SK-N-SH treated with all-trans-retinoic acid at 6 μM for 48 hours (cell line): ENCODE measurements at regions not wholly inside any gene's neighbourhood (a gene's known extent, or its start where the extent isn't known, plus 50 kb on each side); places are given as distances from the start of the nearest gene placed in this dataset.

Experiments used
- ATAC-seq: fragments of 200-7000 bp; cut with Tn5 transposase; 3 replicates; pipeline ENCODE4 v1.9.1; 2020; ENCODE audit warnings: mild to moderate bottlenecking, moderate library complexity
- BACH2 ChIP-seq: fragments of 250-450 bp; sonication (Bioruptor Pico); IDR thresholded peaks from 2 replicates; pipeline ENCODE4 v1.9.0; 2021; ENCODE audit warnings: mild to moderate bottlenecking, borderline replicate concordance
- ESRRG ChIP-seq: fragments of 250-450 bp; sonication (Bioruptor Pico); IDR thresholded peaks from 2 replicates; pipeline ENCODE4 v1.6.1; 2021; ENCODE audit warnings: mild to moderate bottlenecking
- GLIS3 ChIP-seq: fragments of 250-450 bp; sonication (Bioruptor Pico); IDR thresholded peaks from 2 replicates; pipeline ENCODE4 v1.5.0; 2020; ENCODE audit warnings: mild to moderate bottlenecking, moderate library complexity
- ISL1 ChIP-seq: fragments of 250-450 bp; sonication (Bioruptor Pico); IDR thresholded peaks from 2 replicates; pipeline ENCODE4 v2.1.2; 2022; ENCODE audit warnings: mild to moderate bottlenecking, moderate library complexity
- OSR1 ChIP-seq: fragments of 250-450 bp; sonication (Bioruptor Pico); IDR thresholded peaks from 2 replicates; pipeline ENCODE4 v1.8.0; 2022; ENCODE audit warnings: moderate library complexity, mild to moderate bottlenecking, inconsistent platforms
- RARB ChIP-seq: fragments of 250-450 bp; sonication (Bioruptor Pico); IDR thresholded peaks from 2 replicates; pipeline ENCODE4 v1.8.0; 2021; ENCODE audit warnings: mild to moderate bottlenecking, moderate library complexity
- SNAI2 ChIP-seq: fragments of 250-450 bp; sonication (Bioruptor Pico); IDR thresholded peaks from 2 replicates; pipeline ENCODE4 v1.5.0; 2020; ENCODE audit warnings: mild to moderate bottlenecking, moderate library complexity
- TCF4 ChIP-seq: fragments of 250-450 bp; sonication (Bioruptor Pico); IDR thresholded peaks from 2 replicates; pipeline ENCODE4 v1.8.0; 2021; ENCODE audit warnings: mild to moderate bottlenecking, moderate library complexity, borderline replicate concordance
- TOX ChIP-seq: fragments of 250-450 bp; sonication (Bioruptor Pico); IDR thresholded peaks from 2 replicates; pipeline ENCODE4 v1.8.0; 2021; ENCODE audit warnings: mild to moderate bottlenecking, moderate library complexity, borderline replicate concordance
- ZC3H10 ChIP-seq: fragments of 250-450 bp; sonication (Bioruptor Pico); IDR thresholded peaks from 2 replicates; pipeline ENCODE4 v1.5.1; 2021; ENCODE audit warnings: mild to moderate bottlenecking, moderate library complexity
- ZFP3 ChIP-seq: fragments of 250-450 bp; sonication (Bioruptor Pico); IDR thresholded peaks from 2 replicates; pipeline ENCODE4 v1.5.0; 2020; ENCODE audit warnings: mild to moderate bottlenecking, moderate library complexity
- ZFP30 ChIP-seq: fragments of 450-650 bp; formaldehyde crosslinking; IDR thresholded peaks from 2 replicates; pipeline ENCODE4 v1.5.0; 2022; ENCODE audit warnings: mild to moderate bottlenecking, moderate library complexity
- ZNF565 ChIP-seq: fragments of 450-650 bp; formaldehyde crosslinking; conservative IDR thresholded peaks from 2 replicates; pipeline ENCODE4 v1.5.0; 2020; ENCODE audit warnings: low read depth, mild to moderate bottlenecking, moderate library complexity
- ZNF70 ChIP-seq: fragments of 450-650 bp; formaldehyde crosslinking; IDR thresholded peaks from 2 replicates; pipeline ENCODE4 v1.5.0; 2020; ENCODE audit warnings: mild to moderate bottlenecking, moderate library complexity
- TF ChIP-seq, protein P1 (sequence below): fragments of 250-450 bp; sonication (Bioruptor Pico); IDR thresholded peaks from 2 replicates; pipeline ENCODE4 v1.5.0; 2020; ENCODE audit warnings: mild to moderate bottlenecking, moderate library complexity
- TF ChIP-seq, protein P2 (sequence below): fragments of 250-450 bp; sonication (Bioruptor Pico); IDR thresholded peaks from 2 replicates; pipeline ENCODE4 v1.8.0; 2021; ENCODE audit warnings: low read depth, mild to moderate bottlenecking, moderate library complexity, borderline replicate concordance

DNA sequence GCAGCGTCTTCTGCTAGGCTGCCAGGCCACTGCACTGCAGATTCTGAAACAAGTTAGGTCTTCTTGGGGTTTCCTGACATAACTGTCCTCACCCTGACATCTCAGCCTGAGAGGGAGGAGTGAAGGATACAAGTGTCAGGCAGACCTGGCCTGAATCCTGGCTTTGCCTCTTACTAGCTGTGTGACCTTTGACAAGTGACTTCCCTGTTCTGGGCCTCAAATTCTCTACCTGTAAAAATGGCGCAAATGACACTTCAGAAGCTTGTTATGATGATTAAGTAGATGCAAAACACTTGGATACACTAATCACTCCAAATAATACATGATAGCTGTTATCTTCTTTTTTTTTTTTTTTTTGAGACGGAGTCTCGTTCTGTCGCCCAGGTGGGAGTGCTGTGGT is 119.2 kb upstream of the BOD1 start:
- TF ChIP-seq TOX (CRISPR knock-in tag) (no peak), OSR1 (CRISPR knock-in tag) (no peak), ZC3H10 (CRISPR knock-in tag) (no peak), GLIS3 (CRISPR knock-in tag) (no peak), ESRRG (CRISPR knock-in tag) (no peak), ZNF70 (no peak), RARB (no peak), BACH2 (no peak), ZFP30 (CRISPR knock-in tag) (no peak), TCF4 (CRISPR knock-in tag) (no peak)
- TF ChIP-seq, protein P1, sequence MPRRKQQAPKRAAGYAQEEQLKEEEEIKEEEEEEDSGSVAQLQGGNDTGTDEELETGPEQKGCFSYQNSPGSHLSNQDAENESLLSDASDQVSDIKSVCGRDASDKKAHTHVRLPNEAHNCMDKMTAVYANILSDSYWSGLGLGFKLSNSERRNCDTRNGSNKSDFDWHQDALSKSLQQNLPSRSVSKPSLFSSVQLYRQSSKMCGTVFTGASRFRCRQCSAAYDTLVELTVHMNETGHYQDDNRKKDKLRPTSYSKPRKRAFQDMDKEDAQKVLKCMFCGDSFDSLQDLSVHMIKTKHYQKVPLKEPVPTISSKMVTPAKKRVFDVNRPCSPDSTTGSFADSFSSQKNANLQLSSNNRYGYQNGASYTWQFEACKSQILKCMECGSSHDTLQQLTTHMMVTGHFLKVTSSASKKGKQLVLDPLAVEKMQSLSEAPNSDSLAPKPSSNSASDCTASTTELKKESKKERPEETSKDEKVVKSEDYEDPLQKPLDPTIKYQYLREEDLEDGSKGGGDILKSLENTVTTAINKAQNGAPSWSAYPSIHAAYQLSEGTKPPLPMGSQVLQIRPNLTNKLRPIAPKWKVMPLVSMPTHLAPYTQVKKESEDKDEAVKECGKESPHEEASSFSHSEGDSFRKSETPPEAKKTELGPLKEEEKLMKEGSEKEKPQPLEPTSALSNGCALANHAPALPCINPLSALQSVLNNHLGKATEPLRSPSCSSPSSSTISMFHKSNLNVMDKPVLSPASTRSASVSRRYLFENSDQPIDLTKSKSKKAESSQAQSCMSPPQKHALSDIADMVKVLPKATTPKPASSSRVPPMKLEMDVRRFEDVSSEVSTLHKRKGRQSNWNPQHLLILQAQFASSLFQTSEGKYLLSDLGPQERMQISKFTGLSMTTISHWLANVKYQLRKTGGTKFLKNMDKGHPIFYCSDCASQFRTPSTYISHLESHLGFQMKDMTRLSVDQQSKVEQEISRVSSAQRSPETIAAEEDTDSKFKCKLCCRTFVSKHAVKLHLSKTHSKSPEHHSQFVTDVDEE (CRISPR knock-in tag), result no peak
- TF ChIP-seq, protein P2, sequence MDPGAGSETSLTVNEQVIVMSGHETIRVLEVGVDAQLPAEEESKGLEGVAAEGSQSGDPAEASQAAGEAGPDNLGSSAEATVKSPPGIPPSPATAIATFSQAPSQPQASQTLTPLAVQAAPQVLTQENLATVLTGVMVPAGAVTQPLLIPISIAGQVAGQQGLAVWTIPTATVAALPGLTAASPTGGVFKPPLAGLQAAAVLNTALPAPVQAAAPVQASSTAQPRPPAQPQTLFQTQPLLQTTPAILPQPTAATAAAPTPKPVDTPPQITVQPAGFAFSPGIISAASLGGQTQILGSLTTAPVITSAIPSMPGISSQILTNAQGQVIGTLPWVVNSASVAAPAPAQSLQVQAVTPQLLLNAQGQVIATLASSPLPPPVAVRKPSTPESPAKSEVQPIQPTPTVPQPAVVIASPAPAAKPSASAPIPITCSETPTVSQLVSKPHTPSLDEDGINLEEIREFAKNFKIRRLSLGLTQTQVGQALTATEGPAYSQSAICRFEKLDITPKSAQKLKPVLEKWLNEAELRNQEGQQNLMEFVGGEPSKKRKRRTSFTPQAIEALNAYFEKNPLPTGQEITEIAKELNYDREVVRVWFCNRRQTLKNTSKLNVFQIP (CRISPR knock-in tag), result no peak
- no peak for ATAC-seq

DNA sequence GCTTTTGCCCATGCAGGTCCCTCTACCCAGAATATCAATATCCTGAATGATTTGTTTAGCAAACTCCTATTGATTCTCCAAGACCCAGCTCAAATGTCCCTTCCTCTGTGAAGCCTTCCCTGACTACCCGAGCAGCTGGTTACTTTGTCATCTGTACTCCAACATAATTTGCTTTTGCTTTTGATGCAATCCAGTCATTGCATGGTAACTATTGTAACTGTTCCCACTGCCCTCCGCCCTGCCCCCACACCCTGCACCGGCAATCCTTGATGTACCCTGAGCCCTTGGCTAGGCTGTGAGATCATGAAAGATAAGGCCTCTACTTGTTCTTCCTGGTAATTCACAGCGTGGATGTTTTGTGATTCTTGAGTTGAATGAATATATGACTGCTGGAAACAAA is 119.9 kb upstream of the BOD1 start:
- ATAC-seq, result no peak
- TF ChIP-seq, protein P2 (CRISPR knock-in tag), result no peak
- TF ChIP-seq ISL1 (no peak), SNAI2 (CRISPR knock-in tag) (no peak), ZFP3 (CRISPR knock-in tag) (peak; percentile 96)

DNA sequence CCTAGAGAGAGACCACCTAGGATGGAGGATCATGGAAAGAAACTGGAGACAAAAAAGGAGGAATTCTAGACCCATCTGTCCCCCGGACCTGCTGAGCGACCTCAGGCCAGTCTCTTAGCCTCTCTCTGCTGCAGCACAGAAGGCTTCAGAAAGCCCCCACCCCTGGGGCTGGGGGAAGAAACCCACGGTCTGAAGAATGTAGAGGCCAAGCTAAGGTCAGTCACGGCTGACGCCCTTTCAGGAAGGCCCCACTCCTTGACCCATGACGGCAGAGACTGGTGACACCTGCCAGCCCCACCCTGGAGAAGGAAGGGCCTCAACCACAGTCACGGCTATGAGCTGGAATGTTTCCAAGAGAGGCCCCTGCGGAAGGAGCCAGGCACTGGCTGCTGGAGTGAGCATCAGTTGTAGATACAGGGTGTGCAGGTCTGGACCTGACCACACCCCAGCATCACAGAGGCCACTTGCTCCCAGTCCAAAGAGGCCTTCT is 120.5 kb upstream of the BOD1 start:
- no peak for TF ChIP-seq TCF4 (CRISPR knock-in tag)
- TF ChIP-seq, all 23 proteins: peak for 0
- ATAC-seq, result no peak

DNA sequence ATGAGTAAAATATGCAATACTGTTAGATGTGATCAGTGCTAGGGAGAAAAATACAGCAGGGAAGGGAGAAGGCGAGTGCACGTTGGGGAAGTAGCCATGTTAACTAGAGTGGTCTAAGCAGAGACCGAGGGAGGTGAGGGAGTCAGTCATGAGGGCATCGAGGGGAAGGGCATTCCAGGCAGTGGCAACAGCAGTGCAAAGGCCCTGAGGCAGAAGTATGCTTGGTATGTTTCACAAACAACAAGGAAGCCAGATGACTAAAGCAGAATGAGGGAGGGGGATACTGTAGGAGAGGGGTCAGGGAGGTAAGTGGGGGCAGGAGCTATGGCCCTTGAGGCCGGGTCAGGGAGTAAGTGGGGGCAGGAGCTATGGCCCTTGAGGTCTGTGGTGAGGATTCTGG is 123.3 kb upstream of the BOD1 start:
- no peak for ATAC-seq
- no peak for TF ChIP-seq TOX (CRISPR knock-in tag)
- no peak for TF ChIP-seq GLIS3 (CRISPR knock-in tag)
- no peak for TF ChIP-seq ESRRG (CRISPR knock-in tag)

DNA sequence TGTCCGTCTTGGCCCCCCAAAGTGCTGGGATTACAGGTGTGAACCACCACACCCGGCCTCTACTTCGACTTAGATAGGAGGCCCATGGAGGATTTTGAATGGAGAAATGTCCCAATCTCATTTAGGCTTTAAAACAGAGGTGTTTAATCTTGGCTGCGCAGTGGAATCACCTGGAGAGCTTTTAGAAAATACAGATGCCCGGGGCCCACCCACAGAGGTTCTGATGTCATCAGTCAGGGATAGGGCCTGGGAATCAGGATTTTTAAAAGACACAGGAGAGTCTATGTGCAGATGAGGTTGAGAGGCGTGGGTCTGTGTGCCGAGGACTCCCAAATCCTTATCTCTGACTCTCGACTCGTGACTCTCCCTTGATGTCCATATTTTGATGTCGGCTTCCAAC is 124.0 kb upstream of the BOD1 start:
- ATAC-seq, result no peak
- TF ChIP-seq, protein P1 (CRISPR knock-in tag), result no peak
- no peak for TF ChIP-seq BACH2
- no peak for TF ChIP-seq GLIS3 (CRISPR knock-in tag)
- TF ChIP-seq OSR1 (CRISPR knock-in tag), result no peak
- no peak for TF ChIP-seq ZNF565 (CRISPR knock-in tag)
- TF ChIP-seq ZFP3 (CRISPR knock-in tag), result no peak
- TF ChIP-seq ESRRG (CRISPR knock-in tag), result no peak
